AG04450 (cell line): ENCODE measurements at regions not wholly inside any gene's neighbourhood (a gene's known extent, or its start where the extent isn't known, plus 50 kb on each side); places are given as distances from the start of the nearest gene placed in this dataset.

Source experiments
- CTCF ChIA-PET: fragments of 300-600, 350-600 bp; formaldehyde crosslinking; extraction: SDS; loops from one replicate; lab custom pipeline; 2022; ENCODE audit warnings: antibody characterized with exemption, inconsistent platforms; lab: Charles Lee
- POLR2A ChIA-PET: fragments of 350-600 bp; formaldehyde crosslinking; extraction: SDS; loops from one replicate; lab custom pipeline; 2021; ENCODE audit warnings: antibody characterized with exemption, inconsistent platforms; lab: Yijun Ruan, JAX
- DNase-seq: peaks from one replicate; pipeline ENCODE4 v3.0.0-alpha.2; 2011; ENCODE audit warnings: low read depth, low spot score
- H3K27ac ChIP-seq: one replicate; pipeline ENCODE4 v1.5.1; 2012; ENCODE audit warnings: low read depth, low read length, control low read depth
- H3K27me3 ChIP-seq: one replicate; pipeline ENCODE4 v1.6.0; 2012; ENCODE audit warnings: low read length; ENCODE audit not compliant: control insufficient read depth, insufficient read depth
- H3K4me3 ChIP-seq: 2 replicates; pipeline ENCODE4 v1.5.1; 2011; ENCODE audit warnings: mild to moderate bottlenecking, low read depth, low read length, control low read depth
- H3K9me3 ChIP-seq: 2 replicates; pipeline ENCODE4 v1.5.1; 2012; ENCODE audit warnings: low read length; ENCODE audit not compliant: control insufficient read depth, insufficient read depth
- CTCF ChIP-seq: IDR thresholded peaks from 2 replicates; pipeline ENCODE4 v1.5.1; 2011; ENCODE audit warnings: low read depth, low read length, control low read depth, inconsistent platforms

- DNase-seq, result no peak
- ChIA-PET CTCF (interaction anchor here (0.9 to 2.6 kb wide), 3 partner anchors 22 to 25 kb away, joined by 3 to 9 read pairs (median 5); no protein-coding TSS in a partner anchor), POLR2A (interaction anchor here (1.2 to 1.6 kb wide), 2 partner anchors 12 to 22 kb away, joined by 5 read pairs; no protein-coding TSS in a partner anchor)
- Histone ChIP-seq H3K9me3 (no peaks in the 10 kb centered on the region), H3K27me3 (no peaks in the 10 kb centered on the region), H3K4me3 (peak overlapping the region; percentile 46), H3K27ac (peak overlapping the region; percentile 88)
- TF ChIP-seq CTCF, result no peak
These were observed 80.7 kb downstream of the C9orf152 start for GRCh38 chr9:110126986-110127864.

GRCh38 chr9:110128664-110129329 lies 79.2 kb downstream of the C9orf152 start:
- H3K27ac ChIP-seq, result no peak overlapping the region
- ChIA-PET CTCF (interaction anchor here (2.1 kb wide), 1 partner anchor 20 kb away, joined by 5 read pairs; no protein-coding TSS in a partner anchor), POLR2A (no interaction called here)
- TF ChIP-seq CTCF, result no peak
- no peak for DNase-seq
- H3K9me3 ChIP-seq, result no peaks in the 10 kb centered on the region
- H3K4me3 ChIP-seq, result no peak overlapping the region
- H3K27me3 ChIP-seq, result no peaks in the 10 kb centered on the region

- TF ChIP-seq CTCF, result no peak
- H3K27me3 ChIP-seq, result no peaks in the 10 kb centered on the region
- no peaks in the 10 kb centered on the region for H3K9me3 ChIP-seq
- POLR2A ChIA-PET, result no interaction called here
- DNase-seq, result no peak
- H3K27ac ChIP-seq, result no peak overlapping the region
- H3K4me3 ChIP-seq, result no peak overlapping the region
- CTCF ChIA-PET, result interaction anchor here (2.1 kb wide), 1 partner anchor 19 kb away, joined by 5 read pairs; no protein-coding TSS in a partner anchor
These were observed 78.5 kb downstream of the C9orf152 start for GRCh38 chr9:110129425-110129824.

GRCh38 chr9:110130211-110130610 lies 77.7 kb downstream of the C9orf152 start:
- Histone ChIP-seq H3K9me3 (no peaks in the 10 kb centered on the region), H3K27me3 (no peaks in the 10 kb centered on the region), H3K4me3 (no peak overlapping the region), H3K27ac (no peak overlapping the region)
- DNase-seq, result no peak
- POLR2A ChIA-PET, result no interaction called here
- no peak for TF ChIP-seq CTCF
- CTCF ChIA-PET, result no interaction called here
